GM19025 (cell line): ENCODE measurements at regions not wholly inside any gene's neighbourhood (a gene's known extent, or its start where the extent isn't known, plus 50 kb on each side); places are given as distances from the start of the nearest gene placed in this dataset.

Source experiments
- ATAC-seq: cut with Tn5 transposase; IDR thresholded peaks from one replicate; pipeline ENCODE4 v1.9.1; 2021; ENCODE audit warnings: mild to moderate bottlenecking, low read depth, moderate library complexity; ENCODE audit not compliant: unreplicated experiment

DNA sequence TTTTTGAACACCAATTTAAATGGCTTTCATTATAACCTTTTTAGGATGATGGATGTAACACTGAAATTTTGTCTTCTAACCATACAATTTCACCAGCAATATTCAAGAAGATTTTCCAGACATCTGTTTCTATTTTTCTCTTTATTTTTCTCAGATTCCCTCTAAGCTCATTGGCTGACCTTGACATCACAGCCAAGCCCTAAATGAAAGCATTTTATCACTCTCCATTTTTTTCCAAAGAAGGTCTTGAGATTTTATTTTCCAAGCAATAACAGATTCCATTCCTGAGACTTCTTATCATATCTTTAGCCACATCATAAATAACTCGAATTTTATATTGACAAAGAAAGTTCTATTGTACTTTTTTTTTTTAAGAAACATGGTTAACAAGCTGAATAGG is 392.6 kb upstream of the THBS1 start:
- no peak for ATAC-seq

DNA sequence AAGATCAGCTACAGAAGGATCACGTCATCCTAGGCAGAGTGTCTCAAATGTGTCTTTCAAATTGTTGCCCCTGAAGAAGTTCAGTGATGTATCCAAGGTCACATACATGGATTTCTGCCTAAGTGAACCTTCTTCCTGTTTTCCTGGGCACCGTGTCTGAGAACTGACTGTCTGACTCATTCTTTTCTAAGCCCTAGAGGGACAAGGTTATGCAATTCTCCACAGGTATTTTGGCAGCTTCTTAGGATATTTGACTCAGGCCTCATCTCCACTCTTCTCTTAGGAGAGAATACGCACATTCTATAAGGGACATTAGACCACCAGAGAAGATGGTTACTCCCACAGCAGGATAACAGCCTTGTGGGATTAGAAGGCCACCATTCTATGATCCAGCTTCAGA is 391.9 kb upstream of the THBS1 start:
- no peak for ATAC-seq

- ATAC-seq, result no peak
These were observed 389.0 kb upstream of the THBS1 start for GRCh38 chr15:39191871-39192291.

GRCh38 chr15:39192351-39192750 is 388.5 kb upstream of the THBS1 start:
- no peak for ATAC-seq

GRCh38 chr15:39192979-39193560 is 387.8 kb upstream of the THBS1 start:
- no peak for ATAC-seq

GRCh38 chr15:39193611-39194010 is 387.3 kb upstream of the THBS1 start:
- no peak for ATAC-seq

DNA sequence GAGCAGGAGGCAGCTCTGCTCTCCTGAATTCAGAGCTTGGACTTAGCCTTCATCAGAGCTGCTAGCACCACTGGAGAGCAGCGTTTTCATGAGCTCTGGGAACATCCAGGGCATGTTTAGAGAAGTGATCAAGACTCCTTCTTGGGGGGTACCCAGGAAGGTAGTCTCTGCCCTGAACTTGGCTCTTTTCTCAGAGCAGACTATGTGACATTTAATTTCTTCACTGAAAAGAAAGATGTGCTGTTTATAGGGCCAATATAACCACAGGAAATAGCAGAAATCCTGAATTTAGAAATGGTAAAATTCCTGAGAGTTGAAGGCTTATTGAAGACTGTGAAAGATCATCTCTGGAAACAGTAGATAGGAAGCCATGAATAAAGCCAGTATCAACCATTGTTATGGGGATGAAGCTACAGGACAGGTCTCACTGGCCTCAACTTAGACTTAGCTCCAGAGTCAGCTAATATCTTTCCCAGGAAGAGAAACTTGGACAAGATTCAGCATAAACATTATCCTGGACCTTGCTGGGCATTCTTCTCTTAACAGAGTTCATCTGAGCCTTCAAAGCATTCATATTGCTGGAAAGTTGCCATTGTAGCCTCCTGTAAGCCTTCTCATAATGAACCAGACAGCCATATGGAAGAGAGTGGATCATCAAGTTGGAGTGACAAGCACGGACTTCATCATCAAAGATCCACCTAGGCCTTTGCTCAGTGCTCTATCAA is 386.6 kb upstream of the THBS1 start:
- no peak for ATAC-seq

- no peak for ATAC-seq
These were observed 384.9 kb upstream of the THBS1 start for GRCh38 chr15:39195961-39196486.

- ATAC-seq, result no peak
These were observed 382.6 kb upstream of the THBS1 start for GRCh38 chr15:39198044-39199000.

GRCh38 chr15:39199076-39199475 is 381.8 kb upstream of the THBS1 start:
- no peak for ATAC-seq

DNA sequence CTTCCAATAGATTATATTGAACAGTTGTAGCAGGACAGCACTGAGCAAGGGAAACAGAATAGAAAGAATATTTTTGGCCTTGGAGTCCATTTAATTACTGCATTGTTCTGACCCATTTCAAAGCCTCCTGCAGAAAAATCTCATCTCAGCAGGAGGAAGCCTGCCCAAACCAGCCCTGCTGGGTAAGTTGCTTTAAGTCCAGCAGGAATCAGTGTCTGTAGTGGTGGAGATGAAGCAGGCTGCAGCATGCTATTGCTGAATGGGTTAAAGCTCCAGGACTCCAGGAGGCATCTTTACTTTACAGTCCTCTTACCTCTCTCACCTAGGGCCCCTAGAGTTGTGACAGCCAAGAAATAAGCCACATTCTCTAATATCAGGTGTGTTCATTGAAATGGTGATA is 380.3 kb upstream of the THBS1 start:
- no peak for ATAC-seq

DNA sequence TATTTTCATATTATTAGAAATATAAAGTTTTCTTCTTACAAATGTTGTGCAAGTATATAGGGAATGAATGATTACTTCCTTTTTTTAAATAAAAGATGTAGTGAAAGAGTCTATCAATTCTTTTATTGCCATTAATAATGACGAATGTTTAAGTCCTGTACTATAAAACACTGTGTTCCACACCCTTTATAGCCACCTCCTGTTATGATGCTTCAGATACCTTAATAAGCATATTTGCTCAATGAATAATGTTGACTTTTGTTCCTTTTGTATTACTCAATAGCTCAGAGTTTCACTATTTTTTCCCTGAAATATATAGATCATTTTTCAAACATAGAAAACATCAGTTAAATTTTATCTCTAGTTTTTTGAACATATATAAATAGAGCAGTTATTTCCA is 378.2 kb upstream of the THBS1 start:
- no peak for ATAC-seq

GRCh38 chr15:39204031-39204430 is 376.8 kb upstream of the THBS1 start:
- ATAC-seq, result no peak

DNA sequence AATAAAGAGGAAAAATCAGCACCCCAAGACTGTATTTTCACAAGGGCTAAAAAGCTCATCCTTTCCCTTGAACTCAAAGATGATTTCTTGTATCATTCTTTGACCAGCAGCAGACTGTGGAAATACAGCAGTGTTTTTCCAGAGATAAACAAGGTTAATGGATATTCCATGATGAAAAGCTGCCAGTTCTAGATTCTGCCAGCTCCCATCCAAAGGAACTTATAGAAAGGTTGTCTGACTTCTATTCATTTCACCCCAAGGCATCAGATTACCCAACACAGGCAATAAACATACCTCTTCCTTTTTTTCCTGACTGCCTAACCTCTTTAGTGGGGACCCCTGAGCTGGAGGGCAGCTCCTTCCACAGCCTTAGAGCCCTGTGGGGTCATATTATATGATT is 375.8 kb upstream of the THBS1 start:
- no peak for ATAC-seq

DNA sequence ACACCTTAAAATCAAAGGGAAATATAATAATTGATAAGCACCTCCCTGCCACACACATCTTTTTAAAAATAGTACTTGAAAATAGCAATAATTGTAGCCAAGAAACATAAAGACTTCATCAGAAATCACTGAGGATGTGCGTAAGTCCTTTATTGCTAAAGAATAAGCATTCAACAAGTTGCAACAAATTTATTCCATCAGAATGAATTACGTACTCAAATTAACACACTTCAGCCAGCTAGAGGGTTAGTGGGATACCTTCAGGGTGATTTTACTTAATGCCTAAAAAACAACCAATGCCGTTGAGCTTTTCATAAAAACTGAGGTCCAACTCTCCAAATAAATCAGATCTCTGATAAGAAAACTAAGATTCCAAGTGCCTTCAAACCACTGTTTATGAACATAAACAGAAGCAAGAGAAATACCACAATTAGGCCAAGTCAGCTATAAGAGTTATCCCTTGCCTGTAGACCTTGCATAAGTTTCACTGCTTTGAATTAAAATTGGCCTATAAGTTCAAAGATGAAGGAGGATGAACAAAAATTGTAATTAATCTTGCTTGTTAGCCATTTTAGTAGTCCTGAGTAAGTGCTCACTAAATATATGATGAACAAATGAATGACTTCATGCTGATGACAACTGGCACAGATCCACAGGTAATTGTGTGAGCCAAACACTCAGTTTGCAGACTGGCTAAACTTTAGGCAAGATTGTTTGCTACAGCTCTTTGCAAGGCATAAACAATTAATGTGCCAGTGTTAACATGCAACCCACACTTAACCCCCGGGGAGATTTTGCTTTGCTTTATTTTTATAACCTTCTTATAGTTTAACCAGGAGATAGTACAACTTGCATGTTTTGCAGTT is 375.1 kb upstream of the THBS1 start:
- ATAC-seq, result no peak

- no peak for ATAC-seq
These were observed 373.3 kb upstream of the THBS1 start for GRCh38 chr15:39207532-39208115.

DNA sequence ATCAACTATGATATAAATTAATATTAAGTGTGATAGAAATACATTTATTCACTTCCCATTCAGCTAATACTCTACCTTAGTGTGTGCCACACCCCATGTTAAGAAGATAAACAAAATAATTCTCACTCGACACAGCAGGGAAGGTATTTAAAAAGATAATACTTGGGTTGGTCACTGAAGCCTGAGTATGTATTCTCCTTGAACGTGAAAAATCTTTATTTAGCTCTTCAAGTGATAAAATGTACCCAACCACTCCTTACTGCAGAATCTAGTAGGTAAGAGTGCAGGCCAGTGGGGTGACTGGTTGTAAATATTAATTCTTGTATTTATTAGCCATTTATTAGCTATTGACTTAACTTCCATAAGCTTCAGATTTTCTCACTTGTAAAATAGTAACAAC is 372.7 kb upstream of the THBS1 start:
- ATAC-seq, result no peak

GRCh38 chr15:39209548-39210211 is 371.2 kb upstream of the THBS1 start:
- ATAC-seq, result no peak
